ENCODE measurements at regions not wholly inside any gene's neighbourhood (a gene's known extent, or its start where the extent isn't known, plus 50 kb on each side); places are given as distances from the start of the nearest gene placed in this dataset.

DNA sequence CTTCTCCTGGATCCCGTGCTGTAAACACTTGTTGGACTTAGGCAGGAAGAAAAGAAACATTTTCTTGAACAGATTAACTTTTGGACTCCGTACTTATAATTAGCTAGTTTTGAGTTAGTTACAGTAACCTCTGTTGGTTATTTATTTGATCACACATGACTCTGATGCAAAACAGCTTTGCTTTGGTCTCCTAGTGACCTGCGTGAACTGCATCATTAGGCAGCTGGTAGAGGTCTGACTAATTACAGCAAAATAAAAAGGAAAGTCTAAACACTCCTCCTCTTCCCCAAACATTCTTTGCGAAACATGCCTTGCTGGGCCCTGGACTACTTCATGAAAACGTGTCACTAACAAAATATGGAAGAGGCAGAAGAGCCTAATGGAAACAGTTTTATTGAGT, 61.1 kb upstream of the ZFP64 start:
- TF ChIP-seq, protein P1, sequence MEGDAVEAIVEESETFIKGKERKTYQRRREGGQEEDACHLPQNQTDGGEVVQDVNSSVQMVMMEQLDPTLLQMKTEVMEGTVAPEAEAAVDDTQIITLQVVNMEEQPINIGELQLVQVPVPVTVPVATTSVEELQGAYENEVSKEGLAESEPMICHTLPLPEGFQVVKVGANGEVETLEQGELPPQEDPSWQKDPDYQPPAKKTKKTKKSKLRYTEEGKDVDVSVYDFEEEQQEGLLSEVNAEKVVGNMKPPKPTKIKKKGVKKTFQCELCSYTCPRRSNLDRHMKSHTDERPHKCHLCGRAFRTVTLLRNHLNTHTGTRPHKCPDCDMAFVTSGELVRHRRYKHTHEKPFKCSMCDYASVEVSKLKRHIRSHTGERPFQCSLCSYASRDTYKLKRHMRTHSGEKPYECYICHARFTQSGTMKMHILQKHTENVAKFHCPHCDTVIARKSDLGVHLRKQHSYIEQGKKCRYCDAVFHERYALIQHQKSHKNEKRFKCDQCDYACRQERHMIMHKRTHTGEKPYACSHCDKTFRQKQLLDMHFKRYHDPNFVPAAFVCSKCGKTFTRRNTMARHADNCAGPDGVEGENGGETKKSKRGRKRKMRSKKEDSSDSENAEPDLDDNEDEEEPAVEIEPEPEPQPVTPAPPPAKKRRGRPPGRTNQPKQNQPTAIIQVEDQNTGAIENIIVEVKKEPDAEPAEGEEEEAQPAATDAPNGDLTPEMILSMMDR (IDR thresholded peaks at IDR 0.05) = no peak
- no peak for DNase-seq (ENCODE audit: low spot score)
- Histone ChIP-seq H3K27ac (no peak overlapping the region), H3K4me3 (no peak overlapping the region)

DNA sequence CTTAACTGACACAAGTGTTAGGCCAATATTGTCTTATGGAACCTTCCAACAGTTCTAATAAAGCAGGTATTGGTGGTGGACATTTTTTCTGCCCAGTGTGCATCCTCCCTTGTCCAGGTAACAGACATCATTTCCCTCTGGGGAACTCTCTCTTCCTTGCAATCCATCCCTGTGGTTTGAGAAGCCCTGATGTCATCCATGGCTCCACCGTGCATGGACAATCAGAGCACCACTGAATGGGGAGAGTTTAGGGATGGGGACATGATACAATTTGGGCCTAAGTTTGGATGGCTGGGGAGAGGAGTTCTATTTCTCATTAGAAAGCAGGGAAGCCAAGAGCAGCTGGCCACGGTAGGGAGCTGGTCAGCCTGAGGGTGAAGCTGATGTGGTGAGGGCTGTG, 60.2 kb upstream of the ZFP64 start:
- no peak for DNase-seq (ENCODE audit: low spot score)
- TF ChIP-seq, protein P1 (IDR thresholded peaks at IDR 0.05) = no peak
- H3K27ac ChIP-seq = no peak overlapping the region
- H3K4me3 ChIP-seq = no peak overlapping the region

DNA sequence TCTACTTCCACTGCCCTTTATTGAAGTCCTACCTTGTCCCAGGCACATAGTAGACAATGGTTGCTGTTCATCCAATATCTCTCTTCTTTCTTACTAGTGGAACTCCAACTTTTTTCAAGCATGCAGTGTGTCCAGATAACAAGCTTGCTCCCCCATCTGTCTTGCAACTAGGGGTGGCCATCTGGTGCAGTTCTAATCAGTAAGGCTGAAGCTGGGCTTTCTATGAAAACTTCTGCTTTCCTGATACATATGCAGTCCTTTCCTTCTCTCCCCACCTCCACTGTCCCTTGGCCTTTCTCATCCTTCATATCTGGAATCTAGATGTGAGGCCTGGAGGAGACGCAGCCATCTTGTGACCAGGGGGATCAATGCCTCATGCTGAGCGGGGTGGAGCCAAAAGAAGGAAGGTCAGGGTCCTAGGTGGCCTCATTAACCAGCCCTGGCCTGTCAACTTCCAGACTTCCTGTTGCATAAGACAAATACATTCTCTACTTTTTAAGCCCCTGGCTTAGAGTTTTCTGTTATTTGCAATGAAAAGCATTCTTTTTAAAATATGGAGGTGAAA, 59.6 kb upstream of the ZFP64 start:
- DNase-seq (ENCODE audit: low spot score) = no peak
- TF ChIP-seq, protein P1 (IDR thresholded peaks at IDR 0.05) = no peak
- H3K4me3 ChIP-seq = no peak overlapping the region
- H3K27ac ChIP-seq = no peak overlapping the region

DNA sequence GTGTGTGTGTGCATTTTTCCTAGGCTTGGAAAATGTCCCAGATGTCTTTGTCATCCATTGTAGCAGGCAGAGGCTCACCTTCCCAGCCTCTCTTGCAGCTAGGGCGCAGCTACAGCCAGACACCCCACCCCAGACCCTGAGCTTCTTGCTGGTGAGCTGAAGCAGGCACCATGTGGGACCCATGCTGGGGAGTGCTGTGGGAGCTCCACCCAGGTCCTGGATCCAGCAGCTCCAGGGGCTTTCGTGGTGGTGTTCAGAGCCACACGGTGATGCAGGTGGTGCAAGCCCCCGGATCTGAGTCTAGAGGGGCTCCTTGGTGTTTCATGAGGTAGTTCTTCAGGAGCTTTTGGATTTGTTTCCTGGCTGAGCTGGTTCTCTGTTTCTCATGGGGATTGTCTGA, 56.0 kb upstream of the ZFP64 start:
- TF ChIP-seq, protein P1 (IDR thresholded peaks at IDR 0.05) = no peak
- DNase-seq (ENCODE audit: low spot score) = no peak
- Histone ChIP-seq H3K4me3 (no peak overlapping the region), H3K27ac (no peak overlapping the region)

DNA sequence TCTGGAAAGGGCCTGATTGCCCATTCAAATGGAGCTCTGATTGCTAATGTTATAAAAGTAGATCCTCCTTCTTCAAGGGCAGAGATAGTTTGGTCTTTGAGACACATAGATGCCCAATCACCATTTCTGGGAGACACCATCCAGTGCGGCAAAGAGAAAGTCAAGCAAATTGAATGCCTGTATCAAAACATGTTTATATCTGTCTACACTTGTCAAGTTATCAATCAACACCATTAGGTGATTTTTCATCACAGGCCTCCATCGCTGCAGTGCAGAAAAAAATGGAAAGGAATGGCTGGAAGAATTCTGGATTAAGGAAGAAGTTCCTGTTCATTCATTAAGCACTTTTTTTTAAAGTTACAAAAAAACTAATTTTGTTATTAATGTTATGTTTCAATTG, 54.8 kb upstream of the ZFP64 start:
- DNase-seq (ENCODE audit: low spot score) = no peak
- no peak overlapping the region for H3K4me3 ChIP-seq
- no peak overlapping the region for H3K27ac ChIP-seq
- TF ChIP-seq, protein P1 (IDR thresholded peaks at IDR 0.05) = no peak

DNA sequence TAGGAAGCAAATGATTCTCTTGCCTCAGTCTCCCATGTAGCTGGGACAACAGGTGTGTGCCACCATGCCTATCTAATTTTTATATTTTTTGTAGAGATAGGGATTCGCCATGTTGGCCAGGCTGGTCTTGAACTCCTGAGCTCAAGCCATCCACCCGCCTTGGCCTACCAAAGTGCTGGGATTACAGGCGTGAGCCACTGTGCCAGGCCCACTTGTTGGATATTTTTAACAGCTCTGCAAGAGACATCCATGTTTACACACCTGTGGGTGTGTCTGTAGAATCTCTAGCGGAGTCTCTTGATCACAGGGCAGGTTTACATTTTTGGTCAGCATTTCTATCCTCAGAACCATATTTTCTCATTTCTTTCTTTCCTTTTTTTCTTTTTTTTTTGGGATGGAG, 53.1 kb upstream of the ZFP64 start:
- Histone ChIP-seq H3K27ac (no peak overlapping the region), H3K4me3 (no peak overlapping the region)
- DNase-seq (ENCODE audit: low spot score) = no peak
- TF ChIP-seq, protein P1 (IDR thresholded peaks at IDR 0.05) = no peak

All from coronary artery (tissue), 2 donors.